ENCODE measurements at regions not wholly inside any gene's neighbourhood (a gene's known extent, or its start where the extent isn't known, plus 50 kb on each side); places are given as distances from the start of the nearest gene placed in this dataset.

- no peaks in the 10 kb centered on the region for H3K4me1 ChIP-seq (ENCODE audit: low read length)
- H3K27me3 ChIP-seq (ENCODE audit: low read depth, low read length), result no peaks in the 10 kb centered on the region
- H3K36me3 ChIP-seq (replicated peaks; ENCODE audit: low read depth, low read length), result no peaks in the 10 kb centered on the region
- no peak overlapping the region for H2AFZ ChIP-seq (ENCODE audit: low read depth, low read length)
- H3K9ac ChIP-seq (ENCODE audit: low read length), result no peak overlapping the region
- no peak overlapping the region for H3K4me3 ChIP-seq (ENCODE audit: low read length)
- no peak overlapping the region for H3K27ac ChIP-seq (ENCODE audit: low read length)
- H3K79me2 ChIP-seq (ENCODE audit: low read length), result no peaks in the 10 kb centered on the region
- H3K9me3 ChIP-seq (ENCODE audit: insufficient read depth, low read length), result no peaks in the 10 kb centered on the region
- H4K20me1 ChIP-seq (ENCODE audit: insufficient read depth, low read length), result no peaks in the 10 kb centered on the region
- H3K4me2 ChIP-seq (ENCODE audit: low read length), result no peak overlapping the region
- no peak for TF ChIP-seq EZH2phosphoT487 (IDR thresholded peaks at IDR 0.05; ENCODE audit: low read depth)
- TF ChIP-seq, protein P1, sequence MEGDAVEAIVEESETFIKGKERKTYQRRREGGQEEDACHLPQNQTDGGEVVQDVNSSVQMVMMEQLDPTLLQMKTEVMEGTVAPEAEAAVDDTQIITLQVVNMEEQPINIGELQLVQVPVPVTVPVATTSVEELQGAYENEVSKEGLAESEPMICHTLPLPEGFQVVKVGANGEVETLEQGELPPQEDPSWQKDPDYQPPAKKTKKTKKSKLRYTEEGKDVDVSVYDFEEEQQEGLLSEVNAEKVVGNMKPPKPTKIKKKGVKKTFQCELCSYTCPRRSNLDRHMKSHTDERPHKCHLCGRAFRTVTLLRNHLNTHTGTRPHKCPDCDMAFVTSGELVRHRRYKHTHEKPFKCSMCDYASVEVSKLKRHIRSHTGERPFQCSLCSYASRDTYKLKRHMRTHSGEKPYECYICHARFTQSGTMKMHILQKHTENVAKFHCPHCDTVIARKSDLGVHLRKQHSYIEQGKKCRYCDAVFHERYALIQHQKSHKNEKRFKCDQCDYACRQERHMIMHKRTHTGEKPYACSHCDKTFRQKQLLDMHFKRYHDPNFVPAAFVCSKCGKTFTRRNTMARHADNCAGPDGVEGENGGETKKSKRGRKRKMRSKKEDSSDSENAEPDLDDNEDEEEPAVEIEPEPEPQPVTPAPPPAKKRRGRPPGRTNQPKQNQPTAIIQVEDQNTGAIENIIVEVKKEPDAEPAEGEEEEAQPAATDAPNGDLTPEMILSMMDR (IDR thresholded peaks at IDR 0.05; ENCODE audit: low read depth, low read length), result no peak
Observed at GRCh38 chr9:108668191-108668937, 187.4 kb downstream of the ACTL7B start.

DNA sequence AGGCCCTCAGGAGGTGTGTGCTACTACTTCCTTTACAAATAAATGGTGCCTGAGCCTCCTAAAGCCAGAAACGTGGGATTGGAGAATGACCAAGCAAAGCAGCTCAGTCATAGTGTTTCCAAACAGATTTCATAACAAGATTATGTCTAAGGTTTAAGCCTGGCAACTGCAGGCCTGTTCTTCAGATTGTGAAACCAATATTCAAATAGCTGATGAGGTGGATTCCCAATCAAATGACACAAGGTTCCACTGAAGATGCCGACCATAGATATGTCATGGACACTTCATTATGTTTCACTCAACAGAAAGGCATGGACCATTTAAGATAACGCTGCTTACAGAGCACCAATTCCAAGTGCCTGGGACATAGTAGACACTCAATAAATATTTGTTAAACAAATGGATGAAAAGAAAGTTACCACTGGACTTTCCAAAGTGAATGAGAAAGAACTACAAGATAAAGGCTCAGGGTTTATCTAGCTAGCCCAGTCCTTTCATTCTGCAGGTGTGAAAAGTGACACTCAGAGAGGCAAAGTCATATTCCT, 189.5 kb downstream of the ACTL7B start:
- Histone ChIP-seq H3K4me1 (ENCODE audit: low read length) (no peaks in the 10 kb centered on the region), H3K9ac (ENCODE audit: low read length) (no peak overlapping the region), H3K79me2 (ENCODE audit: low read length) (no peaks in the 10 kb centered on the region), H3K9me3 (ENCODE audit: insufficient read depth, low read length) (no peaks in the 10 kb centered on the region), H3K36me3 (replicated peaks; ENCODE audit: low read depth, low read length) (no peaks in the 10 kb centered on the region), H3K4me2 (ENCODE audit: low read length) (no peak overlapping the region), H3K27ac (ENCODE audit: low read length) (no peak overlapping the region), H3K4me3 (ENCODE audit: low read length) (no peak overlapping the region), H4K20me1 (ENCODE audit: insufficient read depth, low read length) (no peaks in the 10 kb centered on the region), H3K27me3 (ENCODE audit: low read depth, low read length) (no peaks in the 10 kb centered on the region), H2AFZ (ENCODE audit: low read depth, low read length) (no peak overlapping the region)
- no peak for TF ChIP-seq EZH2phosphoT487 (IDR thresholded peaks at IDR 0.05; ENCODE audit: low read depth)
- TF ChIP-seq, protein P1 (IDR thresholded peaks at IDR 0.05; ENCODE audit: low read depth, low read length), result no peak

DNA sequence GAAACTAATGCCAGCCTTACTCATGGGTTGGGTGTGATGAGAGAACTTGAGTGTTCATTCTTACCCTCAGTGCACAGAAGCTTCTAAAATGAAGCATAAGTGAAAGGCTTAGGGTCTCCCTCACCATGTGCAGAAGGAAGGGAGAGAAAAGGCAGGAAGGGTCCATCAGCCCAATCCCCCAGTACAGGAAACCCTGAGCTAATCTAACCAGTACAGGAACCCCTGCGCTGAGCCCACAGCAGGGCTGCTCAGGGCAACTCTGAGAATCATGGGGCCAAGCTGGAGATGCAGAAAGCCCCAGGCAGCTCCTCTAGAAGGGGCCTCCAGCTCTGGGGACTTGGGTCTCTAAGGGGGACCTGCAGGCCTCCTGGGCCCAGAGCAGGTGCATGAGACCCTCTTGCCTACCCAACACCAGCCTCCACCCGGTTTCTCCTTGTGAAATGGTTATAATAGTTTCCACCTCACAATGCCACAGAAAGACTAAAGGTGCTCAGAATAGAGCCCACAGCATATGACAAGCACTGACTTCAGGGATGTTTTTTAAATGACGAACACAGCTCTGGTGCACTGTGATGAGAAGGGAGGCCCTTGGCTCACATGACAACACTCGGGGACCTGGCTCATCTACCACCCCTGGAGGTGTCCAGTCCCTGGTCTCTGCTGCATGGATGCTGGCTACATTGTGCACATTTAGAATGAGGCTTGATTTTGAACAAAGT, 190.1 kb downstream of the ACTL7B start:
- Histone ChIP-seq H3K9me3 (ENCODE audit: insufficient read depth, low read length) (no peaks in the 10 kb centered on the region), H3K27me3 (ENCODE audit: low read depth, low read length) (no peaks in the 10 kb centered on the region), H3K4me1 (ENCODE audit: low read length) (no peaks in the 10 kb centered on the region), H3K36me3 (replicated peaks; ENCODE audit: low read depth, low read length) (no peaks in the 10 kb centered on the region), H4K20me1 (ENCODE audit: insufficient read depth, low read length) (no peaks in the 10 kb centered on the region), H3K27ac (ENCODE audit: low read length) (no peak overlapping the region), H3K9ac (ENCODE audit: low read length) (no peak overlapping the region), H2AFZ (ENCODE audit: low read depth, low read length) (no peak overlapping the region), H3K79me2 (ENCODE audit: low read length) (no peaks in the 10 kb centered on the region), H3K4me2 (ENCODE audit: low read length) (no peak overlapping the region), H3K4me3 (ENCODE audit: low read length) (no peak overlapping the region)
- TF ChIP-seq EZH2phosphoT487 (IDR thresholded peaks at IDR 0.05; ENCODE audit: low read depth), result no peak

- Histone ChIP-seq H3K9me3 (ENCODE audit: insufficient read depth, low read length) (no peaks in the 10 kb centered on the region), H3K36me3 (replicated peaks; ENCODE audit: low read depth, low read length) (no peaks in the 10 kb centered on the region), H3K27me3 (ENCODE audit: low read depth, low read length) (no peaks in the 10 kb centered on the region), H4K20me1 (ENCODE audit: insufficient read depth, low read length) (no peaks in the 10 kb centered on the region), H3K9ac (ENCODE audit: low read length) (no peak overlapping the region), H3K4me2 (ENCODE audit: low read length) (no peak overlapping the region), H3K4me1 (ENCODE audit: low read length) (no peaks in the 10 kb centered on the region), H3K79me2 (ENCODE audit: low read length) (no peaks in the 10 kb centered on the region), H3K4me3 (ENCODE audit: low read length) (no peak overlapping the region), H3K27ac (ENCODE audit: low read length) (no peak overlapping the region), H2AFZ (ENCODE audit: low read depth, low read length) (no peak overlapping the region)
- TF ChIP-seq EZH2phosphoT487 (IDR thresholded peaks at IDR 0.05; ENCODE audit: low read depth), result no peak
- TF ChIP-seq, protein P1 (IDR thresholded peaks at IDR 0.05; ENCODE audit: low read depth, low read length), result no peak
Observed at GRCh38 chr9:108664309-108665255, 191.2 kb downstream of the ACTL7B start.
